ENCODE measurements at regions not wholly inside any gene's neighbourhood (a gene's known extent, or its start where the extent isn't known, plus 50 kb on each side); places are given as distances from the start of the nearest gene placed in this dataset.

- no peak for TF ChIP-seq EP300 (IDR thresholded peaks at IDR 0.05; ENCODE audit: borderline replicate concordance)
- no peak for TF ChIP-seq YY1 (IDR thresholded peaks at IDR 0.05; ENCODE audit: low read depth)
Observed at GRCh38 chr5:142499591-142500226, 174.9 kb upstream of the SPRY4 start.
